ENCODE measurements at regions not wholly inside any gene's neighbourhood (a gene's known extent, or its start where the extent isn't known, plus 50 kb on each side); places are given as distances from the start of the nearest gene placed in this dataset.

- DNase-seq (ENCODE audit: low spot score) = no peak
- H3K27me3 Mint-ChIP-seq (ENCODE audit: unreplicated experiment) = no peaks in the 10 kb centered on the region
- no peak for TF ChIP-seq CTCF (IDR thresholded peaks at IDR 0.05; ENCODE audit: unreplicated experiment)
- no peaks in the 10 kb centered on the region for H3K4me1 Mint-ChIP-seq (ENCODE audit: unreplicated experiment)
- no peaks in the 10 kb centered on the region for H3K9me3 Mint-ChIP-seq (ENCODE audit: unreplicated experiment)
- H3K27ac Mint-ChIP-seq (ENCODE audit: unreplicated experiment) = no peak overlapping the region
- H3K4me3 Mint-ChIP-seq (ENCODE audit: unreplicated experiment) = no peak overlapping the region
- no peaks in the 10 kb centered on the region for H3K36me3 Mint-ChIP-seq (ENCODE audit: low read depth, unreplicated experiment)
These were observed 1344.0 kb upstream of the RAG2 start for GRCh38 chr11:37942081-37942480.

GRCh38 chr11:37929100-37929653 is 1331.1 kb upstream of the RAG2 start:
- DNase-seq (ENCODE audit: low spot score) = no peak
- Mint-ChIP-seq H3K36me3 (ENCODE audit: low read depth, unreplicated experiment) (no peaks in the 10 kb centered on the region), H3K4me3 (ENCODE audit: unreplicated experiment) (no peak overlapping the region), H3K9me3 (ENCODE audit: unreplicated experiment) (no peaks in the 10 kb centered on the region), H3K4me1 (ENCODE audit: unreplicated experiment) (no peaks in the 10 kb centered on the region), H3K27ac (ENCODE audit: unreplicated experiment) (no peak overlapping the region), H3K27me3 (ENCODE audit: unreplicated experiment) (no peaks in the 10 kb centered on the region)
- no peak for TF ChIP-seq CTCF (IDR thresholded peaks at IDR 0.05; ENCODE audit: unreplicated experiment)

- H3K9me3 Mint-ChIP-seq (ENCODE audit: unreplicated experiment) = peaks cover 4% of the 10 kb centered on the region
- H3K27ac Mint-ChIP-seq (ENCODE audit: unreplicated experiment) = no peak overlapping the region
- H3K36me3 Mint-ChIP-seq (ENCODE audit: low read depth, unreplicated experiment) = no peaks in the 10 kb centered on the region
- H3K4me1 Mint-ChIP-seq (ENCODE audit: unreplicated experiment) = no peaks in the 10 kb centered on the region
- H3K4me3 Mint-ChIP-seq (ENCODE audit: unreplicated experiment) = no peak overlapping the region
- no peak for DNase-seq (ENCODE audit: low spot score)
- TF ChIP-seq CTCF (IDR thresholded peaks at IDR 0.05; ENCODE audit: unreplicated experiment) = no peak
- no peaks in the 10 kb centered on the region for H3K27me3 Mint-ChIP-seq (ENCODE audit: unreplicated experiment)
These were observed 1328.7 kb upstream of the RAG2 start for GRCh38 chr11:37926772-37927171.

GRCh38 chr11:37916331-37916730 is 1318.3 kb upstream of the RAG2 start:
- Mint-ChIP-seq H3K27ac (ENCODE audit: unreplicated experiment) (no peak overlapping the region), H3K36me3 (ENCODE audit: low read depth, unreplicated experiment) (no peaks in the 10 kb centered on the region), H3K4me3 (ENCODE audit: unreplicated experiment) (no peak overlapping the region), H3K9me3 (ENCODE audit: unreplicated experiment) (no peaks in the 10 kb centered on the region), H3K27me3 (ENCODE audit: unreplicated experiment) (no peaks in the 10 kb centered on the region), H3K4me1 (ENCODE audit: unreplicated experiment) (no peaks in the 10 kb centered on the region)
- no peak for DNase-seq (ENCODE audit: low spot score)
- TF ChIP-seq CTCF (IDR thresholded peaks at IDR 0.05; ENCODE audit: unreplicated experiment) = no peak

GRCh38 chr11:37914859-37915258 is 1316.8 kb upstream of the RAG2 start:
- no peak for TF ChIP-seq CTCF (IDR thresholded peaks at IDR 0.05; ENCODE audit: unreplicated experiment)
- Mint-ChIP-seq H3K27me3 (ENCODE audit: unreplicated experiment) (no peaks in the 10 kb centered on the region), H3K4me1 (ENCODE audit: unreplicated experiment) (no peaks in the 10 kb centered on the region), H3K27ac (ENCODE audit: unreplicated experiment) (no peak overlapping the region), H3K4me3 (ENCODE audit: unreplicated experiment) (no peak overlapping the region), H3K9me3 (ENCODE audit: unreplicated experiment) (no peaks in the 10 kb centered on the region), H3K36me3 (ENCODE audit: low read depth, unreplicated experiment) (no peaks in the 10 kb centered on the region)
- no peak for DNase-seq (ENCODE audit: low spot score)
